ENCODE measurements at regions not wholly inside any gene's neighbourhood (a gene's known extent, or its start where the extent isn't known, plus 50 kb on each side); places are given as distances from the start of the nearest gene placed in this dataset.

DNA sequence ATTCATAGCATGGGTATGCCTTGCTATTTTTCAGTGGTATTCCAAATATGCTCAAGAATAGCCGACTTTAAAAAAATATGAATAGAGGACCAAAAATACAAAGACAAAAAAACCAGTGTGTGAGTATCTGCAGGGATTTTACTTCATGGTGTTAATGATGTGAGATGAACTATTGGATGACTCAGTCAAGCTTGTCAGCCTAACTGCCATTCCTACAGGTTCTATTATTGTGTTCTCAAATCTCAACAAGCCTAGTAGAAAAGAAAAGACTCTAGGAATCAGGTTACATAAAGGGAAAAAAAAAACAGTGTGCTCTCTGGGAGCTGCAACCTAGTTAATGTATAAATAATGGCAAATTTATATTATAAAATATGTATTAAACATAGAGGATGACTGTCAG lies 588.4 kb upstream of the BTBD3 start:
- no peak for DNase-seq

DNA sequence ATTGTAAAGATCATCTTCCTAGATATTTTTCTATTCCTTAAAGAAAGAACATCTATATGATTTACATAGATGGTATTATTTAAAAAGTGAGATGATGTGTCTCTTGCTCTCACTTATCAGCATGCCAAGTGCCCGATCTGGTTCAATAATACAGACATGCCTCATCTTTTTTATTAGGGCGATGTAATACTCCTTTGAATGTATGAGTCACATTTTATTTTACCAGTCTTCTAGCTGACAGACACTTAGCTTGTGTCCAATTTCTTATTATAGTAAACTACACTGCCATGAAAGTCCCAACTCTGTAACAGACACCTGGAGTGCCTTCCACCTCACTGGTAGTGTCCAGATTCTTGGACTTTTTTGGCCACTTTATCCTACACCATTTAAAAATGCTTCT lies 586.6 kb upstream of the BTBD3 start:
- no peak for DNase-seq

DNA sequence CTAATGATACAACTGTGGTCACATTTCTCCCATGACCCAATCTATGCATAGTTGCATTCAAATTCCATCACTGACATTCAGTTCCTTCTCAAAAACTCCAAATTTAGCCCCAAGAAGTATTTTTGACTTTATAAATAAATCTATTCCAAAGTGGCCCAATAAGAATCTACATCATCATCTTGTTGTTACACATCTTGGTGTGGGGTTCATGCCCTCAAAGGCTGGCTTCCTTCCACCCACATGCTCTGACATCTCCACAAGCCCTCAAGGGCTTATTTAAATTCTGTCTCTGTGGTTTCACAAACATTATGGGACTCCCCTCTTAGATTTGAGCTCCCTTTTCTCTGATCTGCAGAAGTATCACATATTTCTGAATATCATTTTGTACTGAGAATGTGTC lies 585.3 kb upstream of the BTBD3 start:
- DNase-seq = no peak

DNA sequence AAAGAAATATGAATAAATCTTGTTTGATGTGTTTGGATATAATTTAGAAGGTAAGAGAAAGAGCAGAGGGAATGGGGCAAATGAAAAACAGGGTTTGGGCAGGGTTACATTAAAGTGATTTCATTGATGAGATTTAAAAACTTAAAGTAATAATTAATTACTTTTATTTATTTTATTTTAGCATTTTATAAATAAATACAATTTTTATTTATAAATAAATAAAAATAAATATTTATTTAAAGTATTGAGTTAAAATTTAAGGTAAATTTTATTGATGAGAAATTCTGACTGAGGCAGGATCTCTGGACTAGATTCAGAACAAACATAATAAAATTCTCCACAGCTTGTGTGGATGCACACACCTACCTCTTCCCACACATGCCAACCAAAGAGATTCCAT lies 584.1 kb upstream of the BTBD3 start:
- no peak for DNase-seq

DNA sequence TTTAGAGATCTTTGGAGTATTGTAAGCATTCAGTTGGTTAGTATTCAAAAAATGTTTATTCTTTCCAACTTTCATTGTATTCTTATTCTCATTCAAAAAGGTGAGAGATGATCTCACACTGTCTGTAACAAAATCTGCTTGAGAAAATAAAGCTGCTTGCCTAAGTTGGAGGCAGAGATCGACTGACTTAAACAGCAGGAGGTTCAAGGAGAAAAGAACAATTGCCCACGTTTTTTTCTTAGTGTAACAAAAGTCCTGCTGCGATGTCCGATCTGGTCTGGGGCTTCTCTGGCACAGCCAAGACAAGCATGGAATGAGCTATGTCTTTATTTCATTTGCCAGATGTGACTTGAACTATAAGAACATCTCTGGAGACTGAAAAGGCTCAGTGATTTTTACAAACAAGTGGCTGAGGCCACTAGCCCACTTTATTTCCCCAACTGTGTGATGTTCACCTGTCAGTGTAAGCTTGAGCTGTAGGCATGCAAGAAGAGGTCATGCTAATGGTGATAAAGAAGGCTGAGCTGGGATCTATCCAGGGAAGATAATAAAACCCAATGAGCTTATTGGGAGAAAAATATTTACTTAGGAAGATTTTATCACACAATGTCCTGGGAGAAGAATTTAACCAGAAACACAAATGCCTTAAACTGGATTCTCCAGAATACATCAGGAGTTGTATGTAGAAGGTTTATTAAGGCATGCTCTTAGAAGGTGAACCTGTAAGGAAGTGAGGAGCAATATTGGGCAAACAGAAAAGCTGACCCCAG lies 580.1 kb upstream of the BTBD3 start:
- no peak for DNase-seq

DNA sequence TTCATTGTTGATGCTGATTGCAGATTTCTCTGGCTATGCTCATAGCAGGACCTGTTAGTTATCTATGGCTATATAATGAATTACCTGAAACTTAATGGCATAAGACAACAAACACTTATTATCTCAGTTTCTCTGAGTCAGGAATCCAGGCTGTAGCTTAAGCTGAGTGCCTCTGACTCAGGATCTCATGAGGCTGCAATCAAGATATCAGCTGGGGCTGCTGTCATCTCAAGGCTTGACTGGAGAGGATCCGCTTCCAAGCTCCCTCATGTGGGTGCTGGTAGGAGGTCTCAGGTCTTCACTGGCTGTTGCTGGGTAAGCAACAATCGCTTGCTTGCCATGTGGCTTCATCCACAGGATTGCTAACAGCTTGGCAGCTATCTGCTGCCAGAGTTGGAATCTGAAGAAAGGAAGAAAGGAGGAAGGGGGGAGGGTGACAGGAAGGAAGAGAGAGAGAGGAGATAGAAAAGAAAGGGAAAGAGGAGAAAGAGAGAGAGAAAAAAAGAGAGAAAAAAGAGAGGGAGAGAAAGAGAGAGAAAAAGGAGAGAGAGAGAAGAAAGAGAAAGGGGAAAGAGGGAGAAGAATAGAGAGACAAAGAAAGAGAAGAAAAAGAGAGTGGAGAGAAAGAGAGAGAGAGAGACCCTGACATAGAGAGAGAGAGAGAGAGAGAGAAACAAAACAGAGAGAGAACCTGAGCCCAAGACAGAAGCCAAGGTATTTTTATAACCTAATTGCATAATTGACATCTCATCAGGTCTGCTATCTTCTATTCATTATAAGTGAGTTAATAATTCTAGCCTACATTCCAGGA lies 579.0 kb upstream of the BTBD3 start:
- DNase-seq = no peak

DNA sequence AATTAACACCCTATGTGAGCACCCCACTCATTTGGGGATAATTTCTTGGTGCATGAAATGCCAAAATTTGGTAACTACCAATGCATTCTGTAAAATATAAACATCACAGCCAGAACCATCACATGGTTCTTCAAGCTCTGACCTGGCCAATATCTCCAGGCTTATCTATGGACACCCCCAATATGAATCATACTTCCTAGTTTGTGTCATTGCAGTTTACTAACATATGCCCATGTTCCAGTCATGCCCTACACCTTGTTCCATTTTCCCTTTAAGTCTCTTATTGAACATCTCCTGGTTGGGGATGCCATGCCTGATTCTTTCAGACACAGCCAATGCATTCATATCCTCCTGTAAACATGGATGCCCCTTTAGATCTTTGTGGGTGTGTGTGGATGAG lies 572.8 kb upstream of the BTBD3 start:
- no peak for DNase-seq

DNA sequence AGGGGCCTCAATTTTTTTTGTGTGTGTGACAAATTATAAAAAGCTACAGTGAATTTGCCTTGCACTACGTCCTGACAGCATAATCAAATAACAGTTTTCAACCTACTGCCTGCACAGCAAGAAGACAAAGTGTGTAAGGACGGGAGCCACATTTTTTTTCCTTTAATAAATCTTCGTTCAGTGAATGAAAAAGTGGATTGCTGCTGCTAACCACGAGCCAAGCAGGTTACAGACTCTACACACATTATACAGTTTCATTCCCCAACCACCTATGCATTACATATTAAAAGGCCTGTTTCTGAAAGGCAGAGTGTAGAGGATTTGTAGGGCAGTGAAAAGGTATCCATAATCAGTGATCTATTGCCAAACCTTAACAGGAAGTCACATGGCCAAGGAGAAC lies 570.0 kb upstream of the BTBD3 start:
- no peak for DNase-seq

DNA sequence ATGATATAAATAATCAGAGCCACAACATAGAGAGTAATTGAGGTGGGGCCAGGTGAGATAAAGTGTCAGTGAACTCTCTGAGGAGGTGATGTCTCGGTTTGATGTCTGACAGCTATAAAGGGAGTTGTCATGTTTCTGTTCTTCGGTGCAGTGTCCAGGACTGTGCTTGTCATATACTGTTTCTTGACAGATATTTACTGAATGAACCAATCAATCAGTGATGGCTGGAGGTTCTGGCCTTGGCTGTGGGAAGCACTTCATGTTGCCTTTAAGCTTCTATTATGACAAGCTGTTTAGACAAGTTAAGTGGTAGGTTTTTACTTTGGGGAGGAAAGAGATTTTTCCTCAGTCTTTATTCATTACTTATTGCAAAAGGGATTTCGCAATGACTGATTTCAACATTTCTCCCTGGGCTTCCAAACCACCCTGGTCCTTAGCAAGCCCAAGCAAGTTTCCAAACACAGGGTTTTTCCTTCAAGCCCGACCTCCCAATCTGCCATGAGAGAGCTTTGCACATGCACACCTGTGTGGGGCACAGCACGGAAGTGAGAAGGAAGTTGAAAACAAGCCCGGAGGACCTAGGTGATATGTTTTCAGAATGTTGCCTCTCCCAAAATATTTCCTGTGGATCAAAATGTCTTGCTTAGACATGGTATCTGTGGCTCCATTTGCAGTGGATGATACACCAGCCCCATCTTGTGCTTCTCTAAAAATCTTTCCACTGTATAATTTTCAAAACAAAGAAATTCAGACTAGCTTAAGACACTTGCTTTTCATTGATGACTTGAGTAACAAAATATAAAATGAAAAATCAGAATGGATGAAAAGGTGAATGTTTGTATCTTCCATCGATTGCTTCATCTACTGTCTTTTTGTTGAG lies 567.3 kb upstream of the BTBD3 start:
- DNase-seq = no peak

DNA sequence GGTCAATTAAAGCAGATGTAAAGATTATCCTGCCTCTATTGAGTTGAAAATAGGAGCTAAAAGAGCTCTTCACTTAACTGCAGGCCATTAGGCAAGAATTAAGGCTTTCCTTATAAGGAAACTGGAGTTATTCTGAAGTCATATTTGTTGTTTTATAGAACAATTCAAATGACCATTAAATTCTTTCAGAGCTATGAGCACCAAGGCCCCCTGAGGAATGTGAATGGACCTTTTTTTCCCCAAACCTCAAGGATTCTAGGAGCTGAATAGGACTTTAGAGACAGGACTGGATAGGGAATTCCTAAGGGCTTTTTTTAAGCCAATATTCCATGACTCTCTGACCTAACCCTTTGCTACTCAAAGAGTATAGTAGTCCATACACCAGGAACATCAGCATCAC lies 565.7 kb upstream of the BTBD3 start:
- peak; percentile 74 for DNase-seq

DNA sequence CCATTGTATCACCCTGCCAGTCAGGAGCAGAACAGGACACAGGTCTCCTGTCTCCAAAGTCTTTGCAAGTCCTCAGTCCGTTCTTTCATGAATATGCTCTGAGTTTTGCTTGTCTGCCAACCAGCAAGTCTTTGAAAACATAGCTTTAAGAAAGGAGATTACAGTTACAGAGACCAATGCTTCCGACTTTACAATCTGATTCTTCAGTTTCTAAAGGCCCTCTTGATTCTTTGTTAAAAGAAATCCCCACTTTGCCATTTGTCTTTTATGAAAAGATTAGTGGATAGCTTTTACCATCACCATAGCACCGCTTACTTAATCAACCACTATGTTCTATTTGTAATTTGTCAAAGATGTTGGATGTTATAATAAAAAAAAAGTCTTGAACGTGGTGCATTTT lies 562.8 kb upstream of the BTBD3 start:
- no peak for DNase-seq

DNA sequence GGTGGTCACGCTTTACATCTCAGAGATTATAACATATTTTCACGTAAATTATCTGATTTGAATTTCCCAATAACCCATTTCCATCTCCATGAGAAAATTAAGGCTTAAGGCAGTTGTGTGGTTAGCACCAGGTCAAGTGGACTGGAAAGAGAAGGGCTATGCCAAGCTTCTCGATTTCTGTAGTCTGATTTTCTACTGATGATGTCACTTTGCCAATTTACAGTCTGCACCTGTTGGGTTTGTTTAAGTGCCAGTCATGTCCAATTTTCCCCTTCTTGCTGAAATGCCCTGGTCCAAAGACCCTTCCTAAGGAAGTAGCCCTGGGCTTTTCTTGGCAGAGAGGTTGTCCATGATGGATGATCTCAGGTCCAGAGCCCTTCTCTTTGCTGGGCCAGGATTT lies 562.3 kb upstream of the BTBD3 start:
- no peak for DNase-seq

DNA sequence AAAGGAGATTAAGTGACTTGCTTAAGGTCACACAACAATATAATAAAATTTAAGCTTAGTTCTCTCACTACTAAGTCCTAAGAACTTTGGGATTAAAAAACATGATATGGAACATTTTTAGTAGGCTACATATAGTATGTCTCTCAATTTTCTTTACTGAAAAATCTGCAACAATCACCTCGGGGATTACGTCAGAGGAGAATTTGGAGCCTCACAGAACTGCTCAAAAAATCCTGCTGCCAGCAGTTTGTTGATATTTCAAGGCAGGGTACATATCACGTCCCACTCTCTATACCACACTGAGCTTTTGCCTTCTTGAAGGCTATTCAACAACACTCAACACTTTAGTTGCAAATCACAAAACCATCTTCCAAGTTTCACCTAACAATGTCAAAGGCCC lies 561.6 kb upstream of the BTBD3 start:
- DNase-seq = no peak

DNA sequence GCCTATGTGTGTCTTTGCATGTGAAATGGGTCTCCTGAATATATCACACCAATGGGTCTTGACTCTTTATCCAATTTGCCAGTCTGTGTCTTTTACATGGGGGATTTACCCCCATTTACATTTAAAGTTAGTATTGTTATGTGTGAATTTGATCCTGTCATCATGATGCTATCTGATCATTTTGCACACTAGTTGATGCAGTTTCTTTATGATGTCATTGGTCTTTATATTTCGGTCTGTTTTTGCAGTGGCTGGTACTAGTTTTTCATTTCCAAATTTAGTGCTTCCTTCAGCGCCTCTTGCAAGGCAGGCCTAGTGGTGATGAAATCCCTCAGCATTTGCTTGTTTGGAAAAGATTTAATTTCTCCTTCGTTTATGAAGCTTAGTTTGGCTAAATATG lies 555.2 kb upstream of the BTBD3 start:
- no peak for DNase-seq

DNA sequence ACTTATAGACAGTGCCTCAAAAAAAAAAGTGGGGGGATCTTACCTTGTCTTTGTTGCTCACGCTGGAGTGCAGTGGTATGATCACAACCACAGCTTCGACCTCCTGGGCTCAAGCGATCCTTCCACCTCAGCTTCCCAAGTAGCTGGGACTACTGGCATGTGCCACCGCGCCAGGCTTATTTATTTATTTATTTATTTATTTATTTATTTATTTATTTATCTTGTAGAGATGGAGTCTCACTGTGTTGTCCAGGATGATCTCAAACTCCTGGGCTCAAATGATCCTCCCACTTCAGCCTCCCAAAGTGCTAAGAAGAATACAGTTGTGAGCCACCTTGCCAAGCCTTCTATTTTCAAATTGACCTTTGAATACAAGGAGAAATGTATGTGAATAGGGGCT lies 553.0 kb upstream of the BTBD3 start:
- DNase-seq = no peak

DNA sequence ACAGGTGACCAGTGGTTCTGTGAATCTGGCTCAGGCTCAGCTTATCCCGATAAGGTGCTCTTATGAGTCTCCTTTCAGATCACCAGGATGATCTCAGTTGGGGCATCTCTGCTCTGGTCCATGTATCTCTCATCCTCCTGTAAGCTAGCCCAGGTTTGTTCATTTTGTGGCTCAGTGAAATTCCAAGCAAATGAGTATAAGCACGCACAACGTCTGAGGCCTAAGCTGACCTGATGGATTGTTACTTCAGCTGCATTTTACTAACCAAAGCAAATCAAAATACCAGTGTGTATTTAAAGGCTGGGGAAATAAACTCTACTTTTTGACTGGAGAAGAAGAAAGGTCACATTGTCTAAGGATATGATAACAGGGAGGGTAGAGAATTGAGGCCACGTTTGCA lies 551.0 kb upstream of the BTBD3 start:
- DNase-seq = no peak

DNA sequence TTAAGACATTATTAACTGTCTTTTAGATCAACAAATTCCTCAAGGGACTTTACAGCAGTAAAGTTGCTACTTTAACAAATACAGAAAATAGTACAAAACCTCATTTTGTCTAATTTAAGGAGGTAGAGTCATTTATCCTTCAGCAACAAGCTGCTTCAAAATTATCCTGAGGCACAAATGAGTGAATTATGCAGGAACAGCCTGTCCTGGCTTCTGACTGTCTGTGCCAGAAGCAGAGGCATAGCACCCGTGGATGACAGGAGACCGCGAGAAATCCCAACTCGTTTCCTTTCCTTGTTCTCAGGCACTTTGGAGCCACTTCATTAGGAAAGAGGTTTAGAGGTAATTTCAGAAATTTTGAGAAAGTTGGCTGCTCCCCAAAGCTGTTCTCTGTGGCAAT lies 549.2 kb upstream of the BTBD3 start:
- DNase-seq = no peak

DNA sequence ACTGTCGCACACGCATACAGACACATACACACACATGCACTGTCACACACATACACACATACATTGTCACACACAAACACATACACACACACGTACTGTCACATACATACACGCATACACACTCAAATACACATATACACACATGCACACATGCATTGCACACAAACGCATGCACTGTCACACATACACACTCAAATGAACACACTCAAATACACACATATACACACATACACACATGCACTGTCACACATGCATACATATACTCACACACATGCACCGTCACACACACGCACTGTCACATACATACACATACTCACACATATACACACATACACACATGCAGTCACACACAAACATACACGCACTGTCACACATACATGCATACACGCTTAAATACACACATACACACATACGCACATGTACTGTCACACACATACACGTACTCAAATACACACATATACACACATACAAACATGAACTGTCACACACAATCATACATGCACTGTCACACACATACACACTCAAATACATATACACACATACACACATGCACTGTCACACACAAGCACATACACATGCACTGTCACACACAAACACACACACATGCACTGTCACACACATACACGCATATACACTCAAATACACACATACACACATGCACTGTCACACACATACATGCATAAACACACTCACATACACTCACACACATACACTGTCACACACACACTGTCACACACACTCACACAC lies 548.6 kb upstream of the BTBD3 start:
- no peak for DNase-seq

DNA sequence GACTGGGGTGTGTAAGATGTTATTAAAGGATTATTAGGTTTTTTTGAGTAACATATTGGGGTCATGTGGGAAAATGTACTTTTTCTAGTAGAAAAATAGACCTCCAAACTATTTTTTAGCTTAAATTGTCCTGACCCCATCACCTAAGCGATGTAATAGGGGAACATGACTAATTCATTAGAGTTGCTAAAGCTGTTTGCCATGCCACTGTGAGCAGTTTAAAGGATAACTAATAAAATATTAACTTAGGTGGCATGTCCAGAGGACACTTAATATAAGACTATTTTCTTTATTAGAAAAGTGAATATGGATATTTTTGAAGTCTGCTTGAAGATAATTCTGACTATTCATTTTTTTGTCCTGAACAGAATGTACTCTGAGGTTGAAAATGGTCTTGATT lies 545.9 kb upstream of the BTBD3 start:
- no peak for DNase-seq

DNA sequence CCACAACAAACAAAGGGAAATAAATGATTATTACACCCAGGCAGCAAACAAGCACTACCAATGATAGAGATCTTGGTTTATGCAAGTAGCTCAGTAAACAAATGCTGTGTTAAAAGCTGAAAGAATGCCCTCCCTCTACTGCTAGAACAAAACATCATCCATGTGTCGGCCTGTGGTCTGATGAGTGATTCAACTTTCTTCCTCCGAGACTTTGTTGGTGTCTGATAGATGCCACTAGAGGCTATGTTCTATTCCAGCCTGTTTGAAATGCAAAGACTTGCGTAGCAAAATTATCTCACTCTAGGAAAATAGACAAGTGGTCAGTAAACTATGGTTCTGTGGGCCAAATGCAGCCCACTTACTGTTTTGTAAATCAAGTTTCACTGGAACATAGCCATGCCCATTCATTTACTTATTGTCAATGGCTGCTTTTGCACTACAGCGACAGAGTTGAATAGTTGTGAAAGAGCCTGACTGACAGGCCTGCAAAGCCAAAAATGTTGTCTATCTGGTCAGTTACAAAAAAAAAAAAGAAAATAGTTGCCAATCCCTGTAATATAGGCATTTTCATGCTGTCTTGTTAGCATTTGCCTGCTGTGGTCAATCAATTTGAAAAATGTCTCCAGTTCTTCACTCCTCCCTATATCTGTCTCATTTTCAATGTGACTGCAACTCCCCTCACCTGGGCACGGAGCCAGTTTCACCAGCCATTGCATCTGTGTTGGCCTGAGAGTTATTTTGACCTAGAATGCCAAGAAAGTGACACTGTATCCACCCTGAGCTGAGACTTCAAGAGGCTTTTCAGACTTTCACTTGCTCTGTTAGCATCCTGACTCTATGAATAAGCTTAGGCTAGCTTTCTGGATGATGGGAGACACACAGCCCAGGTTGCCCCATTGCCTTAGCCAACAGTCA lies 544.6 kb upstream of the BTBD3 start:
- DNase-seq = peak; percentile 17

DNA sequence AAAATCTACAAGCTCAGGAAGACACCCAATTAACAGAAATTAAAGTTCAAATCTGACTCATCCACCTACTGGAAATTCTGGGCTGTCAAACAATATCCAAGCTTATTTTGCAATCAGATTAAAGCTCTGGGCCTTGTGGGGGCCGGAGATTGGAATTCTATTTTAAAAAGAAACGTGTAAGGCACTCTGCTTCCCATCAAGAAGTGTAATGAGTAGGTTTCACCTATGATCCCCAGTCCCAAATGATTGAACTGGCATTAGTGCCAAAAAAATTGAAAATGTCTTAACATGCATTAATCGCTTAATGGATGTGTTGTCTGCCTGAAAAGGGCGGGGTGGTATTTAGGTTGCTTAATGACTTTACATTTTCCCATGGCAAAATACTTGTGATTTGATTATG lies 542.4 kb upstream of the BTBD3 start:
- no peak for DNase-seq

DNA sequence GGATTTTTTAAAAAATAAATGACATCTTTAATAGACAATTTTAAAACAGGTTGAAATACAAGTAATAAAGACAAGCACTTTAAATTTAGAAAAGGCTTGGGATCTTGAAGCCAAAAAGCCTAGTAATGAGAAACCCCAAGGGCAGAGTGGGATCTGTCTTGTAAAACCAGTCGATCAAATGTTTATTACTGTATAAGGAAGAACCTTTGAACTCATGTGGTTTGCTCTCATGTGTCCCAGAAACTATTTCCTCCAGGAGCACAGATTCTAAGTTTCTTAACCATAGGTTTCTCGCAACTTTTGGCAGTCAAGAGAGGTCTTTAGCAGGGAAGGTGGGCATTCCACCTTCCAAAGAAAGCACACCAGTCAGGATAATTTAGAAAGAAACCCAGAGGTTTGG lies 541.7 kb upstream of the BTBD3 start:
- DNase-seq = no peak

Data from NCI-H748 treated with DMSO at 0.1 percent for 48 hours (cell line).